CD14-positive monocyte (primary cell): ENCODE measurements at regions not wholly inside any gene's neighbourhood (a gene's known extent, or its start where the extent isn't known, plus 50 kb on each side); places are given as distances from the start of the nearest gene placed in this dataset.

Experiments
- DNase-seq, 3 donors: peaks; one replicate each; pipeline ENCODE4 v3.0.0-alpha.2; 2011 to 2022
- H2AFZ ChIP-seq: 2 replicates; pipeline ENCODE4 v1.6.0; 2012; ENCODE audit warnings: mild to moderate bottlenecking, low read depth, low read length, inconsistent platforms; ENCODE audit not compliant: insufficient read depth, poor library complexity, severe bottlenecking
- H3K27ac ChIP-seq, 2 donors: 1 replicate in 1 of 2; 2 replicates in 1 of 2; pipeline ENCODE4 v1.5.1; 2012 to 2013; ENCODE audit warnings: low read length in 2 of 2, control low read depth in 1 of 2, inconsistent platforms in 1 of 2, low read depth in 1 of 2, mild to moderate bottlenecking in 1 of 2
- H3K27me3 ChIP-seq, 2 donors: one replicate each; pipeline versions ENCODE4 v1.6.0 to v1.6.1; 2011 to 2013; ENCODE audit warnings: low read length in 2 of 2; ENCODE audit not compliant: control insufficient read depth in 2 of 2, insufficient read depth in 2 of 2
- H3K36me3 ChIP-seq, 2 donors: replicated peaks in 1 of 2; 1 replicate in 1 of 2; 2 replicates in 1 of 2; pipeline versions ENCODE4 v1.5.1 to v1.6.1; 2012 to 2013; ENCODE audit warnings: low read length in 2 of 2, control low read depth in 1 of 2, inconsistent platforms in 1 of 2, mild to moderate bottlenecking in 1 of 2; ENCODE audit not compliant: insufficient read depth in 2 of 2, control insufficient read depth in 1 of 2
- H3K4me1 ChIP-seq, 2 donors: 1 replicate in 1 of 2; 2 replicates in 1 of 2; pipeline versions ENCODE4 v1.5.1 to v1.6.1; 2012 to 2013; ENCODE audit warnings: low read length in 2 of 2, control low read depth in 1 of 2, inconsistent platforms in 1 of 2, mild to moderate bottlenecking in 1 of 2, moderate library complexity in 1 of 2; ENCODE audit not compliant: insufficient read depth in 2 of 2, control insufficient read depth in 1 of 2
- H3K4me2 ChIP-seq: replicated peaks from 2 replicates; pipeline ENCODE3; 2012; ENCODE audit warnings: low read length, moderate library complexity, mild to moderate bottlenecking; ENCODE audit not compliant: poor library complexity, severe bottlenecking; ENCODE audit errors: extremely low read depth
- H3K4me3 ChIP-seq, 3 experiments: fragments of 200-600 bp in 1 of 3; sonication (generic) in 1 of 3; replicated peaks in 1 of 3; 1 replicate in 2 of 3; 2 replicates in 1 of 3; pipeline ENCODE4 v1.5.1; 2011 to 2013; ENCODE audit warnings: low read length in 3 of 3, mild to moderate bottlenecking in 3 of 3, control low read depth in 2 of 3, low read depth in 2 of 3, inconsistent platforms in 1 of 3, moderate library complexity in 1 of 3
- H3K79me2 ChIP-seq: 2 replicates; pipeline ENCODE4 v1.6.0; 2012; ENCODE audit warnings: mild to moderate bottlenecking, control low read depth, inconsistent platforms, low read length, moderate library complexity; ENCODE audit not compliant: insufficient read depth
- H3K9ac ChIP-seq: 2 replicates; pipeline ENCODE4 v1.6.0; 2017; ENCODE audit warnings: low read length, mild to moderate bottlenecking; ENCODE audit not compliant: insufficient read depth, poor library complexity, severe bottlenecking
- H3K9me3 ChIP-seq, 2 donors: replicated peaks in 1 of 2; 1 replicate in 1 of 2; 2 replicates in 1 of 2; pipeline versions ENCODE4 v1.5.1 to v1.6.1; 2012 to 2013; ENCODE audit warnings: low read length in 2 of 2, control low read depth in 1 of 2; ENCODE audit not compliant: control insufficient read depth in 1 of 2, insufficient read depth in 1 of 2
- H4K20me1 ChIP-seq: 2 replicates; pipeline ENCODE4 v1.6.0; 2012; ENCODE audit warnings: mild to moderate bottlenecking, low read length, control low read depth, moderate library complexity; ENCODE audit not compliant: insufficient read depth
- H3K27ac Mint-ChIP-seq, 7 donors: one replicate each; pipeline ENCODE4 v1.8.0; 2020; ENCODE audit warnings: mild to moderate bottlenecking in 7 of 7, mixed read lengths in 7 of 7, moderate library complexity in 6 of 7, inconsistent platforms in 2 of 7
- H3K27me3 Mint-ChIP-seq, 3 donors: one replicate each; pipeline ENCODE4 v1.8.0; 2021 to 2022; ENCODE audit warnings: low read depth in 3 of 3, mild to moderate bottlenecking in 3 of 3, mixed read lengths in 3 of 3, moderate library complexity in 3 of 3, inconsistent platforms in 1 of 3
- H3K36me3 Mint-ChIP-seq, 2 donors: one replicate each; pipeline ENCODE4 v1.8.0; 2020; ENCODE audit warnings: mixed read lengths in 2 of 2, inconsistent platforms in 1 of 2, mild to moderate bottlenecking in 1 of 2
- H3K4me1 Mint-ChIP-seq: one replicate; pipeline ENCODE4 v1.8.0; 2020; ENCODE audit warnings: mild to moderate bottlenecking, mixed read lengths
- H3K4me3 Mint-ChIP-seq, 2 donors: one replicate each; pipeline ENCODE4 v1.8.0; 2020; ENCODE audit warnings: mild to moderate bottlenecking in 2 of 2, mixed read lengths in 2 of 2, moderate library complexity in 1 of 2
- H3K9me3 Mint-ChIP-seq, 7 donors: one replicate each; pipeline ENCODE4 v1.8.0; 2020 to 2022; ENCODE audit warnings: mixed read lengths in 7 of 7, mild to moderate bottlenecking in 6 of 7, moderate library complexity in 6 of 7, inconsistent platforms in 2 of 7
- CTCF ChIP-seq: fragments of 200-600 bp; IDR thresholded peaks from one replicate; pipeline ENCODE4 v1.8.0; 2022; ENCODE audit warnings: antibody characterized with exemption, mild to moderate bottlenecking
- WGBS: methylation state at CpG from one replicate; pipeline ENCODE4 v1.1.5; 2013; ENCODE audit warnings: missing lambda C conversion rate; ENCODE audit not compliant: insufficient coverage; 5-methylcytosine and 5-hydroxymethylcytosine counted together
- intact Hi-C, 2 donors: fragments of 100-400 bp; cut with micrococcal nuclease; formaldehyde crosslinking; loops; one replicate each; pipeline versions ENCODE4 v1.15.0 to v1.15.1; 2023

DNA sequence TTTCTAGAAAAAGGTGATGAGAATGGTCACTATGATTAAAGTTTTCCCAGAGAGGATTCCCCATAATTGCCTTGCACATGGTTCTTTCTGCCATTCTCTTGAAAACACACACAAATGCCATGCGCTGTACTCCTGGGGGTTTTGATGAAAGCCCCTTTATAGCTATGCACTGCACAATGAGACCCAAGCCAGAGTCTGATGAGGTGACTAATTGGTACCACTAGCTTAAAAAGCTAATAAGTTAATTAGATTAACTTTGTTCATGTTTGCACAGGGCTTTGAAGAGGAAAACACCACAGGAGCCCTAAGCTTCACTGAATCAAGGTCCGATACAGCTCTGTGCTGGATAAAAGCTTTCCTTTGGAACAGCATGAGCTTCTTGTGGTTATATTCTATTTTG, 132.2 kb downstream of the NKX6-1 start:
- Histone ChIP-seq H3K4me3 (no peak overlapping the region), H3K4me2 (no peak overlapping the region), H3K27me3 (no peaks in the 10 kb centered on the region), H3K9ac (no peak overlapping the region), H3K9me3 (no peaks in the 10 kb centered on the region), H2AFZ (no peak overlapping the region), H3K36me3 (no peaks in the 10 kb centered on the region), H3K27ac (no peak overlapping the region), H3K79me2 (no peaks in the 10 kb centered on the region), H4K20me1 (no peaks in the 10 kb centered on the region), H3K4me1 (no peaks in the 10 kb centered on the region)
- Mint-ChIP-seq H3K9me3 (peaks cover 0 to 9% (median 3%) of the 10 kb centered on the region in 7 donors), H3K27me3 (no peaks in the 10 kb centered on the region), H3K27ac (no peak overlapping the region), H3K4me1 (no peaks in the 10 kb centered on the region), H3K4me3 (no peak overlapping the region), H3K36me3 (no peaks in the 10 kb centered on the region)
- TF ChIP-seq CTCF = no peak
- intact Hi-C loops = no loop called here
- no CpG with 5 or more reads among the region's 2 CpGs for WGBS
- DNase-seq = no peak

GRCh38 chr4:84366161-84366560, 132.9 kb downstream of the NKX6-1 start:
- H3K4me1 Mint-ChIP-seq = no peaks in the 10 kb centered on the region
- peaks cover 0 to 11% (median 5%) of the 10 kb centered on the region in 7 donors for H3K9me3 Mint-ChIP-seq
- Histone ChIP-seq H3K36me3 (no peaks in the 10 kb centered on the region), H3K79me2 (no peaks in the 10 kb centered on the region), H3K4me1 (no peaks in the 10 kb centered on the region), H3K27ac (no peak overlapping the region), H2AFZ (no peak overlapping the region), H4K20me1 (no peaks in the 10 kb centered on the region), H3K4me3 (no peak overlapping the region), H3K4me2 (no peak overlapping the region), H3K27me3 (no peaks in the 10 kb centered on the region), H3K9me3 (peaks cover 0 to 5% of the 10 kb centered on the region in 2 donors), H3K9ac (no peak overlapping the region)
- no peak for TF ChIP-seq CTCF
- intact Hi-C loops = no loop called here
- no peaks in the 10 kb centered on the region for H3K36me3 Mint-ChIP-seq
- DNase-seq = no peak
- H3K4me3 Mint-ChIP-seq = no peak overlapping the region
- peaks cover 0 to 2% (median 0%) of the 10 kb centered on the region in 3 donors for H3K27me3 Mint-ChIP-seq
- 50% methylated on average over 1 of the region's 3 CpGs for WGBS
- H3K27ac Mint-ChIP-seq = no peak overlapping the region
